ENCODE measurements at regions not wholly inside any gene's neighbourhood (a gene's known extent, or its start where the extent isn't known, plus 50 kb on each side); places are given as distances from the start of the nearest gene placed in this dataset.

GRCh38 chr2:64315291-64315960, 138.5 kb upstream of the LGALSL start:
- TF ChIP-seq CTCF (IDR thresholded peaks at IDR 0.05; ENCODE audit: low read depth, low read length, missing control alignments), result no peak
- DNase-seq (ENCODE audit: low read depth), result no peak
- H3K4me3 ChIP-seq (ENCODE audit: low read depth, low read length), result no peak overlapping the region

- DNase-seq (ENCODE audit: low read depth), result no peak
- no peak overlapping the region for H3K4me3 ChIP-seq (ENCODE audit: low read depth, low read length)
- no peak for TF ChIP-seq CTCF (IDR thresholded peaks at IDR 0.05; ENCODE audit: low read depth, low read length, missing control alignments)
These were observed 136.1 kb upstream of the LGALSL start for GRCh38 chr2:64317707-64318475.

- DNase-seq (ENCODE audit: low read depth), result no peak
- H3K4me3 ChIP-seq (ENCODE audit: low read depth, low read length), result no peak overlapping the region
These were observed 135.6 kb upstream of the LGALSL start for GRCh38 chr2:64318476-64318748.

GRCh38 chr2:64319896-64320295, 134.1 kb upstream of the LGALSL start:
- TF ChIP-seq CTCF (IDR thresholded peaks at IDR 0.05; ENCODE audit: low read depth, low read length, missing control alignments), result no peak
- no peak overlapping the region for H3K4me3 ChIP-seq (ENCODE audit: low read depth, low read length)
- no peak for DNase-seq (ENCODE audit: low read depth)

More at GRCh38 chr2:64318476-64318748, 135.6 kb upstream of the LGALSL start:
- TF ChIP-seq CTCF (IDR thresholded peaks at IDR 0.05; ENCODE audit: low read depth, low read length, missing control alignments), result no peak

- no peak overlapping the region for H3K4me3 ChIP-seq (ENCODE audit: low read depth, low read length)
- DNase-seq (ENCODE audit: low read depth), result no peak
- TF ChIP-seq CTCF (IDR thresholded peaks at IDR 0.05; ENCODE audit: low read depth, low read length, missing control alignments), result no peak
These were observed 131.5 kb upstream of the LGALSL start for GRCh38 chr2:64322433-64322832.

- DNase-seq (ENCODE audit: low read depth), result no peak
- no peak overlapping the region for H3K4me3 ChIP-seq (ENCODE audit: low read depth, low read length)
- TF ChIP-seq CTCF (IDR thresholded peaks at IDR 0.05; ENCODE audit: low read depth, low read length, missing control alignments), result no peak
These were observed 130.8 kb upstream of the LGALSL start for GRCh38 chr2:64323197-64323596.

Data from GM12864 (cell line).